Ovary (tissue), 7 donors: ENCODE measurements at regions not wholly inside any gene's neighbourhood (a gene's known extent, or its start where the extent isn't known, plus 50 kb on each side); places are given as distances from the start of the nearest gene placed in this dataset.

ENCODE experiments used
- DNase-seq, 5 donors: peaks; one replicate each; pipeline ENCODE4 v3.0.0-alpha.2; 2019 to 2020
- H3K27ac ChIP-seq, 2 donors: fragments of 200-600 bp; one replicate each; pipeline versions ENCODE4 v1.5.1 to v1.8.0; 2019 to 2022
- H3K27me3 ChIP-seq: fragments of 200-600 bp; one replicate; pipeline ENCODE4 v1.8.0; 2022
- H3K36me3 ChIP-seq: fragments of 200-600 bp; sonication (generic); one replicate; pipeline ENCODE4 v1.5.1; 2019
- H3K4me1 ChIP-seq: one replicate; pipeline ENCODE4 v1.8.1; 2013; ENCODE audit warnings: mild to moderate bottlenecking, moderate library complexity; ENCODE audit not compliant: insufficient read depth
- H3K4me3 ChIP-seq: fragments of 200-600 bp; sonication (generic); one replicate; pipeline ENCODE4 v1.5.1; 2017
- H3K9me3 ChIP-seq, 2 donors: fragments of 200-600 bp in 1 of 2; sonication (generic) in 1 of 2; one replicate each; pipeline versions ENCODE4 v1.5.1 to v1.8.1; 2013 to 2019; ENCODE audit warnings: mild to moderate bottlenecking in 1 of 2, moderate library complexity in 1 of 2
- CTCF ChIP-seq, 3 donors: fragments of 450-650 bp in 2 of 3; fragments of 200-600 bp in 1 of 3; IDR thresholded peaks; one replicate each; pipeline versions ENCODE4 v1.5.1 to v1.8.0; 2016 to 2022; ENCODE audit warnings: antibody characterized with exemption in 3 of 3, mild to moderate bottlenecking in 1 of 3
- EP300 ChIP-seq: sonication (generic); formaldehyde crosslinking; IDR thresholded peaks from one replicate; pipeline ENCODE4 v1.6.1; 2017; ENCODE audit warnings: antibody characterized with exemption
- POLR2A ChIP-seq: fragments of 450-650 bp; IDR thresholded peaks from one replicate; pipeline ENCODE4 v1.6.1; 2017; ENCODE audit warnings: antibody characterized with exemption, mild to moderate bottlenecking, moderate library complexity
- WGBS, 3 donors: extraction: QIAGEN DNeasy Blood & Tissue Kit in 1 of 3; methylation state at CpG; one replicate each; pipeline versions ENCODE4 v1.1.5 to v1.1.7; 2013 to 2017; 5-methylcytosine and 5-hydroxymethylcytosine counted together
- intact Hi-C, 4 donors: fragments of 100-400 bp; cut with DNase I; formaldehyde crosslinking; loops; one replicate each; pipeline versions ENCODE4 v1.11.0 to v1.15.1; 2022 to 2023
- donor health status: DM: no; HTN: no; CAD: no; lungs with moderate emphysema.
- donor health status: DM: no; HTN: no; CAD: no.
- donor health status: Bipolar disorder and iron deficiency.
- donor health status: DM: no; HTN: no; CAD: no.
- donor health status: DM: yes; HTN: yes; CAD: no.

- intact Hi-C loops, result no loop called here
- Histone ChIP-seq H3K27ac (no peak overlapping the region), H3K9me3 (no peaks in the 10 kb centered on the region), H3K4me3 (no peak overlapping the region), H3K4me1 (no peaks in the 10 kb centered on the region), H3K36me3 (no peaks in the 10 kb centered on the region), H3K27me3 (no peaks in the 10 kb centered on the region)
- no peak for DNase-seq
- 29 to 65% (median 40%) methylated on average over 1 of the region's 1 CpG for WGBS, 3 donors
- TF ChIP-seq CTCF (IDR thresholded peaks at IDR 0.05) (no peak), EP300 (no peak), POLR2A (no peak)
Measured at GRCh38 chr3:22729981-22730380, 473.1 kb upstream of the UBE2E2 start.

- no peaks in the 10 kb centered on the region for H3K36me3 ChIP-seq
- H3K4me3 ChIP-seq, result no peak overlapping the region
- DNase-seq, result no peak
- H3K9me3 ChIP-seq, result no peaks in the 10 kb centered on the region
- TF ChIP-seq POLR2A, result no peak
- no peak for TF ChIP-seq CTCF (IDR thresholded peaks at IDR 0.05)
- no peak for TF ChIP-seq EP300
- no peaks in the 10 kb centered on the region for H3K4me1 ChIP-seq
- WGBS, 3 donors, result 87 to 98% (median 92%) methylated on average over 1 of the region's 1 CpG
- no peak overlapping the region for H3K27ac ChIP-seq
- no peaks in the 10 kb centered on the region for H3K27me3 ChIP-seq
- intact Hi-C loops, result no loop called here
Measured at GRCh38 chr3:22730701-22731100, 472.4 kb upstream of the UBE2E2 start.

GRCh38 chr3:22731901-22732300, 471.2 kb upstream of the UBE2E2 start:
- H3K27ac ChIP-seq, result no peak overlapping the region
- DNase-seq, result no peak
- WGBS, 3 donors, result 79 to 91% (median 88%) methylated on average over 1 of the region's 1 CpG
- no peak for TF ChIP-seq EP300
- TF ChIP-seq POLR2A, result no peak
- TF ChIP-seq CTCF (IDR thresholded peaks at IDR 0.05), result no peak
- no peaks in the 10 kb centered on the region for H3K9me3 ChIP-seq
- H3K4me1 ChIP-seq, result no peaks in the 10 kb centered on the region
- intact Hi-C loops, result no loop called here
- no peaks in the 10 kb centered on the region for H3K27me3 ChIP-seq
- no peak overlapping the region for H3K4me3 ChIP-seq
- no peaks in the 10 kb centered on the region for H3K36me3 ChIP-seq

- WGBS, 3 donors, result 52 to 53% (median 52%) methylated on average over 1 of the region's 1 CpG
- no peak overlapping the region for H3K27ac ChIP-seq
Measured at GRCh38 chr3:22732641-22733040, 470.5 kb upstream of the UBE2E2 start.

More at GRCh38 chr3:22732641-22733040, 470.5 kb upstream of the UBE2E2 start:
- no peak for DNase-seq
- Histone ChIP-seq H3K27me3 (no peaks in the 10 kb centered on the region), H3K36me3 (no peaks in the 10 kb centered on the region), H3K9me3 (no peaks in the 10 kb centered on the region), H3K4me1 (no peaks in the 10 kb centered on the region), H3K4me3 (no peak overlapping the region)
- TF ChIP-seq POLR2A (no peak), EP300 (no peak), CTCF (IDR thresholded peaks at IDR 0.05) (no peak)
- intact Hi-C loops, result no loop called here
